ENCODE measurements at regions not wholly inside any gene's neighbourhood (a gene's known extent, or its start where the extent isn't known, plus 50 kb on each side); places are given as distances from the start of the nearest gene placed in this dataset.
A peak's percentile ranks its signal among the peaks of the same experiment; 100 is the strongest.
"Not testable (repeated sequence)": the region's sequence is repeated elsewhere in the genome, so short reads cannot be mapped to it uniquely, and the experiment has no call there.

- H3K79me2 ChIP-seq (ENCODE audit: control insufficient read depth, insufficient read depth, low read length, poor library complexity): no peaks in the 10 kb centered on the region
- H3K9ac ChIP-seq (ENCODE audit: low read length): no peak overlapping the region
- peaks cover 4 to 7% of the 10 kb centered on the region in 2 experiments for H3K4me1 ChIP-seq (ENCODE audit: control insufficient read depth in 1 of 2, insufficient read depth in 2 of 2, low read length in 2 of 2)
- no peak overlapping the region for H2BK120ac ChIP-seq (ENCODE audit: insufficient read depth, low read length, poor library complexity)
- H3K4ac ChIP-seq (ENCODE audit: low read depth, low read length): no peak overlapping the region
- no peak overlapping the region for H4K91ac ChIP-seq (ENCODE audit: low read depth, low read length)
- H3K4me3 ChIP-seq (ENCODE audit: low read depth, low read length): peak overlapping the region; percentile 45
- H4K12ac ChIP-seq (ENCODE audit: low read depth, low read length): no peak overlapping the region
- peak overlapping the region; percentile 20 for H2AFZ ChIP-seq (ENCODE audit: insufficient read depth, low read length, poor library complexity)
- H3K79me1 ChIP-seq (ENCODE audit: low read length): no peaks in the 10 kb centered on the region
- H3K36me3 ChIP-seq (ENCODE audit: control insufficient read depth in 1 of 2, insufficient read depth in 2 of 2, low read length in 2 of 2): no peaks in the 10 kb centered on the region
- peaks cover 5% of the 10 kb centered on the region for H3K27me3 ChIP-seq (ENCODE audit: insufficient read depth, low read length)
- H3K4me2 ChIP-seq (ENCODE audit: low read length): peak overlapping the region; percentile 91
- peak; percentile 35 to 60 for DNase-seq
- H2BK5ac ChIP-seq (ENCODE audit: low read depth, low read length, poor library complexity): no peak overlapping the region
- H2AK5ac ChIP-seq (ENCODE audit: low read length): no peak overlapping the region
- no peak overlapping the region for H3K18ac ChIP-seq (ENCODE audit: low read length)
- H2BK12ac ChIP-seq (ENCODE audit: low read length): no peak overlapping the region
- H3K9me3 ChIP-seq (ENCODE audit: insufficient read depth, low read depth, low read length): no peaks in the 10 kb centered on the region
- no peak overlapping the region for H3K23ac ChIP-seq (ENCODE audit: low read length)
- H3K14ac ChIP-seq (ENCODE audit: low read length): no peak overlapping the region
- H4K8ac ChIP-seq (ENCODE audit: low read depth, low read length): no peak overlapping the region
- H3K27ac ChIP-seq (ENCODE audit: low read depth, low read length): no peak overlapping the region
- WGBS (ENCODE audit: extremely low coverage, insufficient coverage, insufficient read length): no CpG with 5 or more reads among the region's 48 CpGs
Observed at GRCh38 chr6:28634761-28635546, 109.3 kb downstream of the GPX5 start.

- Histone ChIP-seq H3K27ac (ENCODE audit: low read depth, low read length) (no peak overlapping the region), H3K36me3 (ENCODE audit: control insufficient read depth in 1 of 2, insufficient read depth in 2 of 2, low read length in 2 of 2) (no peaks in the 10 kb centered on the region), H2BK12ac (ENCODE audit: low read length) (no peak overlapping the region), H3K4ac (ENCODE audit: low read depth, low read length) (no peak overlapping the region), H3K14ac (ENCODE audit: low read length) (no peak overlapping the region), H3K4me1 (ENCODE audit: control insufficient read depth in 1 of 2, insufficient read depth in 2 of 2, low read length in 2 of 2) (peaks cover 4 to 7% of the 10 kb centered on the region in 2 experiments), H3K4me3 (ENCODE audit: low read depth, low read length) (peak overlapping the region; percentile 45), H4K91ac (ENCODE audit: low read depth, low read length) (no peak overlapping the region), H4K8ac (ENCODE audit: low read depth, low read length) (no peak overlapping the region), H3K79me1 (ENCODE audit: low read length) (no peaks in the 10 kb centered on the region), H2AFZ (ENCODE audit: insufficient read depth, low read length, poor library complexity) (peak overlapping the region; percentile 20), H3K23ac (ENCODE audit: low read length) (no peak overlapping the region), H2BK5ac (ENCODE audit: low read depth, low read length, poor library complexity) (no peak overlapping the region), H3K79me2 (ENCODE audit: control insufficient read depth, insufficient read depth, low read length, poor library complexity) (no peaks in the 10 kb centered on the region), H2AK5ac (ENCODE audit: low read length) (no peak overlapping the region), H3K27me3 (ENCODE audit: insufficient read depth, low read length) (peaks cover 5% of the 10 kb centered on the region), H4K12ac (ENCODE audit: low read depth, low read length) (no peak overlapping the region), H3K4me2 (ENCODE audit: low read length) (peak overlapping the region; percentile 91), H3K9ac (ENCODE audit: low read length) (no peak overlapping the region), H2BK120ac (ENCODE audit: insufficient read depth, low read length, poor library complexity) (no peak overlapping the region), H3K9me3 (ENCODE audit: insufficient read depth, low read depth, low read length) (no peaks in the 10 kb centered on the region), H3K18ac (ENCODE audit: low read length) (no peak overlapping the region)
- WGBS (ENCODE audit: extremely low coverage, insufficient coverage, insufficient read length): no CpG with 5 or more reads among the region's 20 CpGs
- DNase-seq: no peak
Observed at GRCh38 chr6:28635547-28636158, 110.0 kb downstream of the GPX5 start.

GRCh38 chr6:28638787-28639430 lies 113.2 kb downstream of the GPX5 start:
- Histone ChIP-seq H3K27me3 (ENCODE audit: insufficient read depth, low read length) (peaks cover 5% of the 10 kb centered on the region), H2BK12ac (ENCODE audit: low read length) (no peak overlapping the region), H3K18ac (ENCODE audit: low read length) (no peak overlapping the region), H4K12ac (ENCODE audit: low read depth, low read length) (no peak overlapping the region), H3K79me1 (ENCODE audit: low read length) (no peaks in the 10 kb centered on the region), H3K4me1 (ENCODE audit: control insufficient read depth in 1 of 2, insufficient read depth in 2 of 2, low read length in 2 of 2) (peaks cover 4 to 7% of the 10 kb centered on the region in 2 experiments), H3K9ac (ENCODE audit: low read length) (no peak overlapping the region), H3K4me2 (ENCODE audit: low read length) (no peak overlapping the region), H4K91ac (ENCODE audit: low read depth, low read length) (no peak overlapping the region), H2BK5ac (ENCODE audit: low read depth, low read length, poor library complexity) (no peak overlapping the region), H4K8ac (ENCODE audit: low read depth, low read length) (no peak overlapping the region), H2AK5ac (ENCODE audit: low read length) (no peak overlapping the region), H2BK120ac (ENCODE audit: insufficient read depth, low read length, poor library complexity) (no peak overlapping the region), H3K9me3 (ENCODE audit: insufficient read depth, low read depth, low read length) (no peaks in the 10 kb centered on the region), H3K79me2 (ENCODE audit: control insufficient read depth, insufficient read depth, low read length, poor library complexity) (no peaks in the 10 kb centered on the region), H2AFZ (ENCODE audit: insufficient read depth, low read length, poor library complexity) (no peak overlapping the region), H3K27ac (ENCODE audit: low read depth, low read length) (no peak overlapping the region), H3K23ac (ENCODE audit: low read length) (no peak overlapping the region), H3K4me3 (ENCODE audit: low read depth, low read length) (no peak overlapping the region), H3K14ac (ENCODE audit: low read length) (no peak overlapping the region), H3K36me3 (ENCODE audit: control insufficient read depth in 1 of 2, insufficient read depth in 2 of 2, low read length in 2 of 2) (no peaks in the 10 kb centered on the region), H3K4ac (ENCODE audit: low read depth, low read length) (no peak overlapping the region)
- no CpG with 5 or more reads among the region's 21 CpGs for WGBS (ENCODE audit: extremely low coverage, insufficient coverage, insufficient read length)
- DNase-seq: no peak

DNA sequence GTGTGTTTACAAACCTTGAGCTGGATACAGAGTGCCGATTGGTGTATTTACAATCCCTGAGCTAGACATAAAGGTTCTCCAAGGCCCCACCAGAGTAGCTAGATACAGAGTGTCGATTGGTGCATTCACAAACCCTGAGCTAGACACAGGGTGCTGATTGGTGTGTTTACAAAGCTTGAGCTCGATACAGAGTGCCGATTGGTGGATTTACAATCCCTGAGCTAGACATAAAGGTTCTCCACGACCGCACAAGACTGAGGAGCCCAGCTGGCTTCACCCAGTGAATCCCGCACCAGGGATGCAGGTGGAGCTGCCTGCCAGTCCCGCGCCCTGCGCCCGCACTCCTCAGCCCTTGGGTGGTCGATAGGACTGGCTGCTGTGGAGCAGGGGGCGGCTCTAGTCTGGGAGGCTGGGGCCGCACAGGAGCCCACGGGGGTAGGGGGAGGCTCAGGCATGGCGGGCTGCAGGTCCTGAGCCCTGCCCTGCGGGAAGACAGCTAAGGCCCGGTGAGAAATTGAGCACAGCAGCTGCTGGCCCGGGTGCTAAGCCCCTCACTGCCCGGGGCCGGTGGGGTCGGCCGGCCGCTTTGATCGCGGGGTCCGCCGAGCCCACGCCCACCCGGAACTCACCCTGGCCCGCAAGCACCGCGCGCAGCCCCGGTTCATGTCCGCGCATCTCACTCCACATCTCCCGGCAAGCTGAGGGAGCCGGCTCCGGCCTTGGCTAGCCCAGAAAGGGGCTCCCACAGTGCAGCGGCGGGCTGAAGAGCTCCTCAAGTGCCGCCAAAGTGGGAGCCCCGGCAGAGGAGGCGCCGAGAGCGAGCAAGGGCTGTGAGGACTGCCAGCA lies 114.0 kb downstream of the GPX5 start:
- not testable (repeated sequence) for H3K27ac ChIP-seq (ENCODE audit: low read depth, low read length); H3K4ac ChIP-seq (ENCODE audit: low read depth, low read length); H3K9ac ChIP-seq (ENCODE audit: low read length); H3K4me3 ChIP-seq (ENCODE audit: low read depth, low read length); H3K23ac ChIP-seq (ENCODE audit: low read length); H3K36me3 ChIP-seq (ENCODE audit: control insufficient read depth in 1 of 2, insufficient read depth in 2 of 2, low read length in 2 of 2); H2BK120ac ChIP-seq (ENCODE audit: insufficient read depth, low read length, poor library complexity); H2AFZ ChIP-seq (ENCODE audit: insufficient read depth, low read length, poor library complexity); H3K14ac ChIP-seq (ENCODE audit: low read length); H4K8ac ChIP-seq (ENCODE audit: low read depth, low read length); H2BK12ac ChIP-seq (ENCODE audit: low read length); H4K91ac ChIP-seq (ENCODE audit: low read depth, low read length); H3K79me1 ChIP-seq (ENCODE audit: low read length); H2AK5ac ChIP-seq (ENCODE audit: low read length); H4K12ac ChIP-seq (ENCODE audit: low read depth, low read length); H3K4me1 ChIP-seq (ENCODE audit: control insufficient read depth in 1 of 2, insufficient read depth in 2 of 2, low read length in 2 of 2); H3K18ac ChIP-seq (ENCODE audit: low read length); DNase-seq; H3K9me3 ChIP-seq (ENCODE audit: insufficient read depth, low read depth, low read length); H3K4me2 ChIP-seq (ENCODE audit: low read length); H3K79me2 ChIP-seq (ENCODE audit: control insufficient read depth, insufficient read depth, low read length, poor library complexity); H3K27me3 ChIP-seq (ENCODE audit: insufficient read depth, low read length); H2BK5ac ChIP-seq (ENCODE audit: low read depth, low read length, poor library complexity)
- no CpG with 5 or more reads among the region's 47 CpGs for WGBS (ENCODE audit: extremely low coverage, insufficient coverage, insufficient read length)
